ENCODE measurements at regions not wholly inside any gene's neighbourhood (a gene's known extent, or its start where the extent isn't known, plus 50 kb on each side); places are given as distances from the start of the nearest gene placed in this dataset.

- in situ Hi-C loops (cut with HindIII; ENCODE audit: low sequenced_read_pairs): no loop called here
- H3K4me3 ChIP-seq (ENCODE audit: low read depth, low read length): no peak overlapping the region
- no peak for DNase-seq (ENCODE audit: low read depth)
- no peak for TF ChIP-seq CTCF (IDR thresholded peaks at IDR 0.05; ENCODE audit: low read depth, low read length, missing control alignments)
Measured at GRCh38 chr14:100675699-100676684, 50.7 kb upstream of the DLK1 start.

Measured in astrocyte of the cerebellum (primary cell).